NCI-H748 treated with DMSO at 0.1 percent for 48 hours (cell line): ENCODE measurements at regions not wholly inside any gene's neighbourhood (a gene's known extent, or its start where the extent isn't known, plus 50 kb on each side); places are given as distances from the start of the nearest gene placed in this dataset.
"Not testable (repeated sequence)": the region's sequence is repeated elsewhere in the genome, so short reads cannot be mapped to it uniquely, and the experiment has no call there.

ENCODE experiments used
- DNase-seq: peaks from one replicate; lab custom pipeline; 2025; lab: John Stamatoyannopoulos, UW

GRCh38 chrX:63466690-63467089 lies 115.6 kb upstream of the SPIN4 start:
- no peak for DNase-seq

- no peak for DNase-seq
These were observed 107.8 kb upstream of the SPIN4 start for GRCh38 chrX:63458981-63459380.

GRCh38 chrX:63453571-63453970 lies 102.4 kb upstream of the SPIN4 start:
- no peak for DNase-seq

- DNase-seq: no peak
These were observed 90.6 kb upstream of the SPIN4 start for GRCh38 chrX:63441717-63442116.

GRCh38 chrX:63439580-63439979 lies 88.4 kb upstream of the SPIN4 start:
- no peak for DNase-seq

GRCh38 chrX:63436865-63437264 lies 85.7 kb upstream of the SPIN4 start:
- no peak for DNase-seq

- no peak for DNase-seq
These were observed 83.5 kb upstream of the SPIN4 start for GRCh38 chrX:63434665-63435064.

GRCh38 chrX:63434206-63434605 lies 83.1 kb upstream of the SPIN4 start:
- DNase-seq: no peak

- DNase-seq: no peak
These were observed 78.9 kb upstream of the SPIN4 start for GRCh38 chrX:63430026-63430425.

GRCh38 chrX:63428348-63428747 lies 77.2 kb upstream of the SPIN4 start:
- no peak for DNase-seq

- no peak for DNase-seq
These were observed 75.4 kb upstream of the SPIN4 start for GRCh38 chrX:63426519-63426918.

- DNase-seq: no peak
These were observed 72.9 kb upstream of the SPIN4 start for GRCh38 chrX:63424063-63424462.

GRCh38 chrX:63421411-63421810 lies 70.3 kb upstream of the SPIN4 start:
- DNase-seq: no peak

GRCh38 chrX:63418211-63418610 lies 67.1 kb upstream of the SPIN4 start:
- no peak for DNase-seq

- no peak for DNase-seq
These were observed 66.5 kb upstream of the SPIN4 start for GRCh38 chrX:63417649-63418048.

- not testable (repeated sequence) for DNase-seq
These were observed 58.8 kb upstream of the SPIN4 start for GRCh38 chrX:63409934-63410333.

GRCh38 chrX:63408050-63408449 lies 56.9 kb upstream of the SPIN4 start:
- DNase-seq: no peak

- DNase-seq: no peak
These were observed 53.2 kb upstream of the SPIN4 start for GRCh38 chrX:63404332-63404731.

- DNase-seq: no peak
These were observed 51.0 kb upstream of the SPIN4 start for GRCh38 chrX:63402106-63402505.
